SU-DHL-6 (cell line): ENCODE measurements at regions not wholly inside any gene's neighbourhood (a gene's known extent, or its start where the extent isn't known, plus 50 kb on each side); places are given as distances from the start of the nearest gene placed in this dataset.

Experiments used
- H2AFZ ChIP-seq: fragments of 200-600 bp; sonication (generic); 2 replicates; pipeline ENCODE4 v1.6.1; 2014; ENCODE audit warnings: low read depth, mild to moderate bottlenecking, moderate library complexity, mixed read lengths, antibody characterized with exemption, low read length; ENCODE audit not compliant: severe bottlenecking
- H3F3A ChIP-seq: fragments of 200-600 bp; shearing (Covaris generic); 2 replicates; pipeline ENCODE4 v1.6.0; 2016; ENCODE audit warnings: antibody characterized with exemption, mild to moderate bottlenecking; ENCODE audit not compliant: insufficient read depth
- H3K27ac ChIP-seq: fragments of 200-600 bp; sonication (generic); 2 replicates; pipeline ENCODE4 v1.5.1; 2016; ENCODE audit warnings: low read depth, mild to moderate bottlenecking, low read length, moderate library complexity, mixed read lengths
- H3K27me3 ChIP-seq: fragments of 200-600 bp; sonication (generic), shearing (Covaris generic); 2 replicates; pipeline ENCODE4 v1.6.0; 2014; ENCODE audit warnings: mild to moderate bottlenecking, low read length
- H3K36me3 ChIP-seq: fragments of 200-600 bp; sonication (generic); 2 replicates; pipeline ENCODE4 v1.6.1; 2014; ENCODE audit warnings: mild to moderate bottlenecking, low read length, mixed read lengths
- H3K4me2 ChIP-seq: fragments of 300-600, 200-600 bp; shearing (Covaris generic), sonication (generic); 2 replicates; pipeline ENCODE4 v1.6.0; 2014; ENCODE audit warnings: low read length, low read depth, mild to moderate bottlenecking; ENCODE audit not compliant: poor library complexity, severe bottlenecking
- H3K4me3 ChIP-seq: fragments of 200-600 bp; sonication (generic); 2 replicates; pipeline ENCODE4 v1.5.1; 2014; ENCODE audit warnings: antibody characterized with exemption, low read length, mild to moderate bottlenecking, mixed read lengths; ENCODE audit not compliant: insufficient read depth, poor library complexity, severe bottlenecking
- H3K79me2 ChIP-seq: fragments of 200-600 bp; sonication (generic); 2 replicates; pipeline ENCODE4 v1.6.1; 2014; ENCODE audit warnings: mild to moderate bottlenecking, low read length, moderate library complexity; ENCODE audit not compliant: insufficient read depth
- H3K9ac ChIP-seq: fragments of 200-600 bp; sonication (generic); 2 replicates; pipeline ENCODE4 v1.7.0; 2014; ENCODE audit warnings: mild to moderate bottlenecking, low read length
- H3K9me2 ChIP-seq: fragments of 200-600 bp; sonication (generic); replicated peaks from 2 replicates; pipeline ENCODE4 v1.6.1; 2014; ENCODE audit warnings: low read length; ENCODE audit not compliant: insufficient read depth
- H3K9me3 ChIP-seq: fragments of 200-600 bp; sonication (generic); 2 replicates; pipeline ENCODE4 v1.6.1; 2014; ENCODE audit warnings: low read length, mixed read lengths; ENCODE audit not compliant: insufficient read depth
- H4K20me1 ChIP-seq: fragments of 200-600 bp; sonication (generic); 2 replicates; pipeline ENCODE4 v1.6.1; 2014; ENCODE audit warnings: low read depth, mild to moderate bottlenecking, antibody characterized with exemption, low read length, moderate library complexity, mixed read lengths
- CTCF ChIP-seq: fragments of 200-600 bp; sonication (generic); IDR thresholded peaks from one replicate; pipeline ENCODE4 v1.5.1; 2017; ENCODE audit warnings: antibody characterized with exemption, mild to moderate bottlenecking, low read length, moderate library complexity; ENCODE audit not compliant: insufficient read depth, poor library complexity, severe bottlenecking
- EZH2phosphoT487 ChIP-seq: fragments of 200-600 bp; sonication (generic), shearing (Covaris generic); conservative IDR thresholded peaks from 2 replicates; pipeline ENCODE4 v1.6.1; 2018; ENCODE audit warnings: mild to moderate bottlenecking, antibody characterized with exemption, low read length, moderate library complexity, mixed read lengths

GRCh38 chr4:81989202-81989601 lies 384.6 kb downstream of the HNRNPD start:
- no peak overlapping the region for H3K4me2 ChIP-seq
- H3K27ac ChIP-seq, result no peak overlapping the region
- H3K36me3 ChIP-seq, result no peaks in the 10 kb centered on the region
- H3K27me3 ChIP-seq, result no peaks in the 10 kb centered on the region
- H3K9ac ChIP-seq, result no peak overlapping the region
- no peak overlapping the region for H3K4me3 ChIP-seq
- no peaks in the 10 kb centered on the region for H3K9me2 ChIP-seq
- no peaks in the 10 kb centered on the region for H4K20me1 ChIP-seq
- no peaks in the 10 kb centered on the region for H3K9me3 ChIP-seq
- TF ChIP-seq CTCF (no peak), EZH2phosphoT487 (no peak)
- H3F3A ChIP-seq, result no peaks in the 10 kb centered on the region
- no peaks in the 10 kb centered on the region for H3K79me2 ChIP-seq
- H2AFZ ChIP-seq, result no peak overlapping the region

GRCh38 chr4:81988178-81988577 lies 385.6 kb downstream of the HNRNPD start:
- Histone ChIP-seq H3K27me3 (no peaks in the 10 kb centered on the region), H3K4me2 (no peak overlapping the region), H2AFZ (no peak overlapping the region), H3K79me2 (no peaks in the 10 kb centered on the region), H3K9me2 (no peaks in the 10 kb centered on the region), H4K20me1 (no peaks in the 10 kb centered on the region), H3K9me3 (no peaks in the 10 kb centered on the region), H3K4me3 (no peak overlapping the region), H3K36me3 (no peaks in the 10 kb centered on the region), H3K9ac (no peak overlapping the region), H3K27ac (no peak overlapping the region), H3F3A (no peaks in the 10 kb centered on the region)
- TF ChIP-seq EZH2phosphoT487 (no peak), CTCF (no peak)

GRCh38 chr4:81984746-81985145 lies 389.0 kb downstream of the HNRNPD start:
- H3K79me2 ChIP-seq, result no peaks in the 10 kb centered on the region
- no peak overlapping the region for H3K27ac ChIP-seq
- H4K20me1 ChIP-seq, result no peaks in the 10 kb centered on the region
- TF ChIP-seq EZH2phosphoT487, result no peak
- no peak for TF ChIP-seq CTCF
- H3F3A ChIP-seq, result no peaks in the 10 kb centered on the region
- no peaks in the 10 kb centered on the region for H3K36me3 ChIP-seq
- no peaks in the 10 kb centered on the region for H3K9me2 ChIP-seq
- no peaks in the 10 kb centered on the region for H3K9me3 ChIP-seq
- H3K27me3 ChIP-seq, result no peaks in the 10 kb centered on the region
- no peak overlapping the region for H3K4me3 ChIP-seq
- no peak overlapping the region for H3K9ac ChIP-seq
- H2AFZ ChIP-seq, result no peak overlapping the region
- H3K4me2 ChIP-seq, result no peak overlapping the region
